Embryonic facial prominence (tissue), 1 donor: ENCODE measurements at regions not wholly inside any gene's neighbourhood (a gene's known extent, or its start where the extent isn't known, plus 50 kb on each side); places are given as distances from the start of the nearest gene placed in this dataset.
"Not testable (repeated sequence)": the region's sequence is repeated elsewhere in the genome, so short reads cannot be mapped to it uniquely, and the experiment has no call there.

Experiments
- DNase-seq: peaks from one replicate; pipeline ENCODE4 v3.0.0-alpha.2; 2016; ENCODE audit errors: extremely low spot score

DNA sequence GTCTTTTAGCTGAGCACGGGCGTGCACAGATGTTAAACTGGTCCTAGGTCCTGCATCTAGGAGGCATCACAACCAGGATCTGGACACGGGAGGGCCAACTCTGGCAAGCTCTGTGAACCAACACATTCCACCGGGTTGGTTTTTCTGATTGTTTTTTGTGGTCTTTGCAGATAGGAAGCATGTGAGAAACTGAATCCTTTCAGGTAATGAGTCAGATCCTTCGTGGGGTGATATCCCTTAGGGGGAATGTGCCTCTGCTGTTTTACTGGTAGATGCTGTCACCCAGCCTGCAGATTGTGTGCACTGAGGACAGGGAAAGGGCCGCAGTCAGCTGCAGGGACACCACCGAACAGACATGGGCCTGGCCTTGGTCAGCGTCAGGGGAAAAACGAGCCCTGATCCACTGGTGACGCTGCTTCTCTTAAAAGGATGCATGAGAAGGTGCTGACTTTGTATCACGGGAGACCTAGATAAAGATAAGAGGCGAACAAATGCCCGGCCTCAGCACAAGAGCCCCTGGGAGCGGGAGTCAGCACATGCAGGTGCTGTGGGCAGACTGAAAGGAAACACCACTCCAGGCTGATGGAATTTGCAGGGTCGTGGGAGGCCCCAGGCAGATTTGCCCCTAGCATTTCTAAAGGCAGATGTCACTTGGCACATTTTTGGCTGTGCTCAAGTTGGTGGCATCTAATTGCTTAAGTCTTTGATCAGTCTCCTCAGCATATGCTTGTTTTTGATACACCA, 51.1 kb downstream of the DOP1B start:
- DNase-seq, result no peak

GRCh38 chr21:36208326-36209013, 51.8 kb downstream of the DOP1B start:
- DNase-seq, result no peak

GRCh38 chr21:36209626-36210171, 53.1 kb downstream of the DOP1B start:
- no peak for DNase-seq

DNA sequence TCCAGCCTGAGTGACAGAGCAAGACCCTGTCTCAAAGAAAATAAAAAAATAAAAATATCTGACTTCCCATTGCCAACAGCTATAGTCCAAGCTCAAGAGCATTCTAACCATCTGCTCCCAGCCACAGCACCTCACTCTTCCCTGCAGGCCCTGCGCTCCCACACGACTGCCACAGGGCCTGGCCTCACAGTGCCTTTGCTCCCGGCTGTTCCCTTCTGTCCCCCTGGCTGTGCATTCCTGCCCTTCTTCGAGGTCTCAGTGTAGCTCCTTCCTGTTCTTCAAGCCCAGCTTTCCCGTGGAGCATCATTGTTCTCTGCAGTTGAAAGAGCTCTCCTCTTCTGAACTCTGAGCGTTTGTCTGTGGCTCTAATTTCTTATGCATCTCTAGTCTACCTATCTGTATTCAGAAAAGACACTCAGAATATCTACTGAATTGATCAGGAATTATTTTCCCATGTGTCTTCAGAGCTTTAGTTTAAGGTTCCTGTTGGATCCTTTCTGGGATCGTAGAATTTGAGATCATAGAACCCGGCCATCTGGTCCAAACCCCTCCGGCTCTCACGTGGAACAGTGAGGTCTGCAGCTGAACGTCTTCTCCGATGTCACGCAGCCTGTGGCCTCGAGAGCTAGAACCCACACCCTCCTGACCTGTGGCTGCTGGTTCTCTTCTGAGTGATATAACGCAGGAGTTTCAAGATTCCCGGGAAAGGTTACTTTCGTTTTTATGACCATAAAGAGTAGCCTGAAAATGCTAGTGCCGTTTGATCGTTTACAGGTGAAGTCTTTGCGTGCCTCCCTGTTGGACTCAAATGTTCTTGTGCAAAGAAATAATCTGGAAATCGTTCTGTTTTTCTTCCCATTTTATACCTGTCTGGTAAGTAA, 54.4 kb downstream of the DOP1B start:
- no peak for DNase-seq

GRCh38 chr21:36211660-36212512, 55.3 kb downstream of the DOP1B start:
- DNase-seq, result no peak

DNA sequence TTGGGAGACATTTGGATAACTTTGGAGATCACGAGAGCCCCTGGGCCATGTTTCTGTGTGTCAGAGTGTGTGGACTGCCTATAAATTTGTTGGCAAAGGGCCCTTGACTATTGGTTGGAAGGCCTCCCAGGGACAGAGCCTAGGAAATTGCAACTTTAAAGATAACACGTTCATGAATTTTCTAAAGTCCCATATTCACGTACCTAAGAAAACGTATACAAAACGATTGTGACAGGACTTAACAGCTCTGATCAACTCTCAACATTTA, 55.8 kb downstream of the DOP1B start:
- no peak for DNase-seq

DNA sequence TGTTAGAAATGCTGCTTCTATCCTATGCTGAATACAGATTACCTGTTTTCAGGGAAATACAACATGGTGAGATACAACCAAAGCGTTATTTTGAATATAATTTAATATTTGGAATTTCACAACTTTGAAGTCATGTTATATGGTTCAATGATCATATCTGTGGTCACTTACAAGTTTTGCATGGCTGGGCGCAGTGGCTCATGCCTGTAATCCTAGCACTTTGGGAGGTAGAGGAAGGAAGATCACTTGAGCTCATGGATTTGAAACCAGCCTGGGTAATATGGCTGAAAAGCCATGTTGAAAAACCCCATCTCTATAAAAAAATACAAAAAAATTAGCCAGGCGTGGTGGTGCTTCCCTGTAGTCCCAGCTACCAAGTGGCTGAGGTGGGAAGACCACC, 57.9 kb downstream of the DOP1B start:
- no peak for DNase-seq

GRCh38 chr21:36217743-36218142, 61.1 kb downstream of the DOP1B start:
- DNase-seq, result no peak

- DNase-seq, result no peak
Measured at GRCh38 chr21:36218691-36219090, 62.1 kb downstream of the DOP1B start.

GRCh38 chr21:36223451-36223850, 66.8 kb downstream of the DOP1B start:
- DNase-seq, result no peak

DNA sequence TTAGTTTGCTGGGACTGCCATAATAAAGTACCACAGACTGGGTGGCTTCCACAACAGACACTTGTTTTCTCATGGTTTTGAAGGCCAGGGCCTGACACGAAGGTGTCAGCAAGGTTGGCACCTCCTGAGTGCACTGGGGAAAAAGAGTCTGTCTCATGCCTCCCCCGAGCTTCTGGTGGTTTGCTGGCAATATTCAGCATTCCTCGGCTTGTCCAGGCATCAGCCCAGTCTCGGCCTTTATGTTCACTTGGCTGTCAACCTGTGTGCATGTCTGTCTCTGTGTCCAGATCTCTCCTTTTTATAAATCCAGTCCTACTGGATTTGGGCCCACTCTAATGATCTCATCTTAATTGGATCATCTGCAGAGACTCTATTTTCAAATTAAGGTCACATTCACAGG, 72.6 kb downstream of the DOP1B start:
- DNase-seq, result no peak

DNA sequence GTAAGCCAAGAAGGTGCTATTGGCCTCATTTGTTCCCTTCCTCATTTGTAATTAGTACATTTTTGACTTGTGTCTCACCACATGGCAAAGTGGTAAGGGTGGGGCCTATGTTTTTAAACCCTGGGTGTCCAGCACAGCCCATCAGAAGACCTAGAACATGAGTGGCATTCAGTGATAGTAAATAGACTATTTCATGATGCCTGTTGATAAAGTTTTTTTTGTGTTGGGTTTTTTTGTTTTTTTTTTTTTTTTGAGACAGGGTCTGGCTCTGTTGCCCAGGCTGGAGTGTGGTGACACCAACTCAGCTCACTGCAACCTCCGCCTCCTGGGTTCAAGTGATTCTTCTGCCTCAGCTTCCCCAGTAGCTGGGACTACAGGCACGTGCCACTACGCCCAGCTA, 74.8 kb downstream of the DOP1B start:
- DNase-seq, result not testable (repeated sequence)

DNA sequence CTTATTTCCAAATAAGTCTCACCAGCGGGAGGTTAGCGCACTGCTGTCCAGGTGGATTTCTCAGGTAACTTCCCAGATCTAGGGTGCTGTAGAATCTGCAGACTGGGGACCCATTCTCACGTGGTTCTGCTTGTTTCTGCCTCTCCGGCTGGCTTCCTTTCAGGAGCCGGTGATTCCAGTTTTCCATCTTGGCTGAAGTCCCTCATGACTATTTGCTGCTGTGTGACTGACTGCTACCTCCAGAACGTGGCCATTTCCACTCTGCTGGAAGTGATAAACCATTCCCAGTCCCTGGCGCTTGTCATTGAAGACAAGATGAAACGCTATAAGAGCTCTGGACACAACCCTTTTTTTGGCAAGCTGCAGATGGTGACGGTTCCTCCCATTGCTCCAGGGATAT, 76.0 kb downstream of the DOP1B start:
- no peak for DNase-seq

DNA sequence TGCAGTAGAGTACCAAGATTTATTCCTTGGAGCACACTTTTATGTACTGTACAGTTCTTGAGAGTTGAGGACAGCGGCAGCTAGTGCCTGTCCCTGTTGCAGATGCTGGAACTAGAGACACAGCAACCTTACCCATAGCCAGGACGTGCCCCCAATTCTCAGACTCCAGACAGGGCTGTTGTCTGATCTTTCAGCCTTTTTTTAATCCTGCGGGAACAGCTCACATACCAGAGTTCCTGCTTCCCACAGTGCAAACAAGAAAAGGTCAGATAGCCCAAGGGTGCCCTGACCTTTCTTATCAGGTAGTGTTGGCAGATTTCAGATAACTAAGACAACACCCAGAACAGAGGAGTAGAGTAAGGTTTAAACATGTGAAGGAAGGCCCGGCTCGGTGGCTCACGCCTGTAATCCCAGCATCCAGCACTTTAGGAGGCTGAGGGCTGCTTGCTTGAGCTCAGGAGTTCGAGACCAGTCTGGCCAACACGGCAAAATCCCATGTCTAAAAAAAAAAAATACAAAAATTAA, 78.5 kb downstream of the DOP1B start:
- no peak for DNase-seq

GRCh38 chr21:36236052-36236730, 79.6 kb downstream of the DOP1B start:
- no peak for DNase-seq

DNA sequence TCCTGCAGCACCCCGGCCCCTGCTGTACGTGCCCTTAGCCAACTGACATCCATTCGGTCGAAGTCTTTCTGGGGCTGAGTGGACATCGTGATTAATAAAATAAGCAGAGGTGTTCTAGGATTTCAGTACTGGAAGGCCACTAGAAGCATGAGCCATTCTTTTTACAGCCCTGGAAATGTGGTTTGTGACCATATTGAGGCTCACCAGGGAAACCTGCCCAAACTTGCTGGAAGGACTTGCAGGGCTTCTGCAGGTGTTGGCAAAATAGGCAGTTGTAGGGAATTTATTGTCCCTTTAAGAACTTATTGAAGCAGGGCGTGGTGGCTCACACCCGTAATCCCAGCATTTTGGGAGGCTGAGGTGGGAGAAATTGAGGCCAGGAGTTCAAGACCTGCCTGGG, 80.8 kb downstream of the DOP1B start:
- no peak for DNase-seq

DNA sequence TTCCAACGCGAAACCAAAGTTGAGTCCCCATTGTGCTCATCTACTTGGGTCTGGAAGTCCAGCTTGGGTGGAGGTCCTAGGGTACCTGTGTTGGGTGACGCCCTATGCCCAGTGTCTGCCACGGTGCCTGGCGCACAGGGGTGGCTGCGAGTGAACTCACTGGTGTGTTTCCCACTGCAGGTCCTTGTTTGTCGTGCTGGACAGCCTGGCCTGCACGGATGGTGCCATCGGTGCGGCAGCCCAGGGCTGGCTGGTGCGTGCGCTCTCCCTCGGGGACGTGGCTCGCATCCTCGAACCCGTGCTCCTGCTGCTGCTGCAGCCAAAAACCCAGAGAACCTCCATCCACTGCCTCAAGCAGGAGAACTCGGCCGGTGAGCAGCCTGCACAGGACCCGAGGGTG, 80.4 kb upstream of the MORC3 start:
- DNase-seq, result no peak

DNA sequence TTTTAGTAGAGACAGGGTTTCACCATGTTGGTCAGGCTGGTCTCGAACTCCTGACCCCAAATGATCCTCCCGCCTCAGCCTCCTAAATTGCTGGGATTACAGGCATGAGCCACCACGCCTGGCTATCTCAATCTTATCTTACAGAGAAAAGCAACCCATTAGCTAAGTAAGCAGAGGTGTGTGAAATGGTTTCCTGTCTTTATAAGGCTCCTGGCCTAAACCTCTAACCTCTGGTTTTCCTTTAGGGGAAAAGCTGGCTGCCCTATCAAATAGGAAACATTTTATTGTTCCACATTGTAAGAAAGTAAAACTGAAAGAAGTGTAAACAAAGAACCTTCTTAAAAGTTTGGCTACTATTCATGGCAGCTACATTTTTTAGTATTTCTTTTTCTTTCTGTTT, 78.3 kb upstream of the MORC3 start:
- no peak for DNase-seq

GRCh38 chr21:36245115-36245514, 74.9 kb upstream of the MORC3 start:
- no peak for DNase-seq

DNA sequence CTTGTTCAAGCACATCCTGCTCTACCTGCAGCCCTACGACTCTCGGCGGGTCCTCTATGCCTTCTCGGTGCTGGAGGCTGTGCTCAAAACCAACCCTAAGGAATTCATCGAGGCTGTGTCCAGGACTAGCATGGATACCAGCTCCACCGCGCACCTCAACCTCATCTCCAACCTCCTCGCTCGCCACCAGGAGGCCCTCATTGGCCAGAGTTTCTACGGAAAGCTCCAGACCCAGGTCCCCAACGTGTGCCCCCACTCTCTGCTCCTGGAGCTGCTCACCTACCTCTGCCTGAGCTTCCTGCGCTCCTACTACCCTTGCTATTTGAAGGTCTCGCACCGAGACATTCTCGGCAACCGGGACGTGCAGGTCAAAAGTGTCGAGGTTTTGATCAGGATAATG, 74.3 kb upstream of the MORC3 start:
- no peak for DNase-seq
